Inflammatory macrophage (primary cell): ENCODE measurements at regions not wholly inside any gene's neighbourhood (a gene's known extent, or its start where the extent isn't known, plus 50 kb on each side); places are given as distances from the start of the nearest gene placed in this dataset.
"Not testable (repeated sequence)": the region's sequence is repeated elsewhere in the genome, so short reads cannot be mapped to it uniquely, and the experiment has no call there.

Experiments
- DNase-seq, 2 donors: peaks; one replicate each; pipeline ENCODE4 v3.0.0-alpha.2; 2020 to 2022

DNA sequence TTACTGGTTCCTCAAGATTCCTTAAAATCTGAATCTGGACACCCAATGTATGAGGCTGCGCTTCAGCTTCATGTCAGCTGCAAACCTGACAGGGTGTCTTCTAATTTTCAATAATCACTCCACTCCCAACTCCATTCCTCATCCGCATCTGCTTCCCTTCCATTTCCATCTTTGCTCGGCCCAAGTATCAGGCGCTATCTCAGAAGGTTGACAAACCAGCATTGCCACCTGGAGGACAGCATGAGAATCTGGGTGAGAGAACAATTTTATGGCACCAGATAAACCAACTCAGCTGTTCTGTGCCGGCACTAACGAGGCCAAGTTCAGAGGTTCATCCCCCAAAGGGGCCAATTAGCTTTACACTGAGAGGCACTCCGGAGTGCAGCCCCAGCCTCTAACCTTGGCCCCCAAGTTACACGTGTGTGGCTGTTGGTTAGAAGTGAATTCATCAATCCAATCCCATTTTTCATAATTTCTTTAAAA lies 79.1 kb upstream of the LMO2 start:
- DNase-seq = peak; percentile 68 to 76

- no peak for DNase-seq
Observed at GRCh38 chr11:33967451-33967850, 75.6 kb upstream of the LMO2 start.

- no peak for DNase-seq
Observed at GRCh38 chr11:33965032-33965431, 73.2 kb upstream of the LMO2 start.

GRCh38 chr11:33959855-33960400 lies 68.1 kb upstream of the LMO2 start:
- DNase-seq = peak; percentile 61 to 62

GRCh38 chr11:33957304-33957917 lies 65.5 kb upstream of the LMO2 start:
- DNase-seq = no peak

GRCh38 chr11:33956611-33957010 lies 64.7 kb upstream of the LMO2 start:
- no peak for DNase-seq

- no peak for DNase-seq
Observed at GRCh38 chr11:33953289-33953688, 61.4 kb upstream of the LMO2 start.

GRCh38 chr11:33952805-33953204 lies 60.9 kb upstream of the LMO2 start:
- DNase-seq = no peak

DNA sequence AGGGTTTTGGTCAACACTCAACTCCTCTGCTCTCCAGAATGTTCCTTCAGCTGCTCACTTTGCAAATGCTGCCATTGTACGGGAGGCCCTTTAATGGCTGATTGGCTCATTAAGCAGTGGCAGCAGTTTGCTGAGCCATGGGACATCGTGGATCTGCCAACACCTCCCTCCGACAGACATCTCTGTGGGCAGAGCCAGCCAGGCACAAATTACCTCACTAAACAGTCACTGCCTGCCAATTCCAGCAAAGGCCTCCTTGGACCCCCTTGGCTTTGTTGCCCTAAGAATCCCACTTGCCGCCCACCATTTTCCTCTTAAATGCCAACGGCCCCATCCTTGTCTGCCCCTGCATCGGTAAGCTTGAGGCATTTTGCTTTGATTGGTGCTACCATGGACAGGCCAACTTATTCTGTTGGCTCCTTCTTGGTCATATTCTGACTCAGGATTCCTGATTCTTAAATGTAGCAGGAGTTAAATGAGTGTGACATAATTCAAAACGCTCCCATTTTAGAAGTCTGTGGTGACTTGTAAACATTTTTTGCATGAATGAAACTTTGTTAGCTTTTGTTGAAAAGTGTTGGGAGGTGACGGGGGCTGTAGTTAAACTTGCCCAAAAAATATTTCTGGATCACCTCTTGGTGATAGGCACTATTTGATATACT lies 57.5 kb upstream of the LMO2 start:
- no peak for DNase-seq

- no peak for DNase-seq
Observed at GRCh38 chr11:33948494-33948893, 56.6 kb upstream of the LMO2 start.

- not testable (repeated sequence) for DNase-seq
Observed at GRCh38 chr11:33947918-33948317, 56.0 kb upstream of the LMO2 start.

DNA sequence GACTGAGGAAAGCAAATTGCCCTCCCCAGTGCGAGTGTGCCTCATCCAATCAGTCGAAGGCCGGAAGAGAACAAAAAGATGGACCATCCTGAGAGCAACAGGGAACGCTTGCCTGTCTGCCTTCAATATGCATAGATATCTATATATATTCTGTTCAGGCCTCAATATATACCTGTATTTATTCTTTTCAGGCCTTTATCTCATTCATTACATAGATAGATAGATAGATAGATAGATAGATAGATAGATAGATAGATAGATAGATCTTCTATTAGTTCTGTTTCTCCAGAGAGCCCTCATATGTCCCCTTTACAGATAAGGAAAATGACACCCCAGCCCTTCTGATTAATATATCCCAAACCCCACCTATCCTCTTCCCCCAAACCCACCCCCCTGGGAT lies 55.1 kb upstream of the LMO2 start:
- DNase-seq = no peak

GRCh38 chr11:33945481-33946268 lies 53.8 kb upstream of the LMO2 start:
- DNase-seq = no peak

DNA sequence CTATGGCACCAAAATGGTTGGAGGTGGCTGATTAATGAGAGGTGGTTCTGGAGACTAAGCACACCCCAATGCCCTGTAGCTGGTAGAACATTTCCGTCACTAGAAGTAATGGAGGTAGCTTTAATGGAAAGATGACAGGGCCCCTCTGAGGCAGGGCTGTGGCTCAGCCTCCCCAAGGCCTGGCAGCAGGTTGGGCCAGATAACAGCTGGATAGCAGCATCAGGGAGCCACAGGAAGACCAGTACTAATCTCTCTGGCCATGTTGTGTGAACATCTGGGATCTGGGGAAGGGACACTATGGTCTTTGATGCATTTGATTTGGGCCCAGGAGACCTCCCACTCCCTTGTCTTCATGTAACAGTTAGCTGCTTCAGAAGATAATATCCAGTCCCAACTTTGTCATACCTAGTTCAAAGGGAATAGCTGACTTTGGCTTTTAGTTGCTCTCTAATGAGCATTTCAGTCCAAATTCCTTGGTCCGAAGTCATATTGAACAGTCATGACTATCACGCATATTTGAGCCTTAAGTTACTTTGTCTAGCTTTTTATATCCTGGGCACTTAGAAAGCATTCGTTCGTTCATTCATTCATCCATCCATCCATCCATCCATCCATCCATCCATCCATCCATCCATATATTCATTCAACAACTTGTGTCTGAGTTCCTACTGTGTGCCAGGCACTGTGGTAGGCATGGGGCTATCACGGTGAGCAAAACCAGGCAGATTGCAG lies 53.0 kb upstream of the LMO2 start:
- DNase-seq = no peak

DNA sequence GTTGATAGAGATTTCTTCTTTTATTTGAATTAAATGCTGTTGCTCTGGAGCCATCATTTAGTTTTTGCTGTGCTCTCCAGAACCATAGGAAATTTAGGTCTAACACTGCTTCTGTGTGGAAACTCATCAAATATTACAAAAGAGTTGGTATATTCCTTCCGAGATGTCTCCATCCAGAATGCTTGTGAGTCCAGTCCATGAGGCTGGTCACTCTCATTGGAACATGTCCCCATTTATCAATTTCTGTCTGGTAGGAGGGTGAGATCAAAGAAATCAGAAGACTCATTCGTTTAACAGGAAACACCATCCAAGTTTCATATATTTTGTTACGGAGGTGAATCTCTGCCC lies 52.4 kb upstream of the LMO2 start:
- no peak for DNase-seq

DNA sequence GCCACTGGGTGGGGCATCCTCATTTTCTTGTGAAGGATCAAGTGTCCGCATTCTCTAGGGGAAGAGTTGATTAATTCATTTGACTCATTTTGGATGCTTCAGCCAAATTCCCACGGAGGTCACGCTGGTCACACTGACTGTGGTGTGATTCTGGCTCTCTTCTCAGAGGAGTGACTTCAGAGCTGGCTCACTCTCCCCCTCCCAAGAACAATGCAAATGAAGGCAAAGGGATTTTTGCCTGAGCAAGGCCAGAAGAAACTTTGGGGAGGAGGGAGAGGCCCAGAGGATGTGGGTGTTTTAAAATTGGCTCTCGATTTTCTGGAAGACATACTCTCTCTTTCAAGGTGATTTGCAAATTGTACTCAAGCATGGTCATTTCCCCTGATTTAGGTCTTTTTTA lies 51.1 kb upstream of the LMO2 start:
- peak; percentile 42 to 46 for DNase-seq

- DNase-seq = peak; percentile 21 to 34
Observed at GRCh38 chr11:33941637-33942160, 49.8 kb upstream of the LMO2 start.
